H9 (cell line): ENCODE measurements at regions not wholly inside any gene's neighbourhood (a gene's known extent, or its start where the extent isn't known, plus 50 kb on each side); places are given as distances from the start of the nearest gene placed in this dataset.

Experiments used
- DNase-seq: peaks from one replicate; pipeline ENCODE4 v3.0.0-alpha.2; 2017
- H2AFZ ChIP-seq: one replicate; pipeline ENCODE4 v1.6.1; 2013; ENCODE audit warnings: mild to moderate bottlenecking, low read length, control low read depth, moderate library complexity
- H2AK5ac ChIP-seq: 2 replicates; pipeline ENCODE4 v1.6.1; 2013; ENCODE audit warnings: low read length, control low read depth, mixed read lengths; ENCODE audit not compliant: insufficient read length
- H2BK120ac ChIP-seq: one replicate; pipeline ENCODE4 v1.6.1; 2013; ENCODE audit warnings: low read depth, mild to moderate bottlenecking, low read length, control low read depth, inconsistent platforms; ENCODE audit not compliant: poor library complexity, severe bottlenecking
- H2BK12ac ChIP-seq: 2 replicates; pipeline ENCODE4 v1.6.1; 2013; ENCODE audit warnings: low read length, control low read depth, mixed read lengths, low read depth; ENCODE audit not compliant: insufficient read length
- H2BK15ac ChIP-seq: 2 replicates; pipeline ENCODE4 v1.6.1; 2013; ENCODE audit warnings: low read depth, low read length, control low read depth
- H2BK20ac ChIP-seq: one replicate; pipeline ENCODE4 v1.6.1; 2013; ENCODE audit warnings: low read depth, mild to moderate bottlenecking, low read length, control low read depth, inconsistent platforms; ENCODE audit not compliant: poor library complexity, severe bottlenecking
- H2BK5ac ChIP-seq: 2 replicates; pipeline ENCODE4 v1.6.1; 2013; ENCODE audit warnings: low read length, control low read depth, mixed read lengths; ENCODE audit not compliant: insufficient read length
- H3K14ac ChIP-seq: 2 replicates; pipeline ENCODE4 v1.6.1; 2013; ENCODE audit warnings: low read length, control low read depth; ENCODE audit not compliant: insufficient read depth
- H3K18ac ChIP-seq: 2 replicates; pipeline ENCODE4 v1.6.1; 2013; ENCODE audit warnings: low read depth, mild to moderate bottlenecking, mixed read lengths, low read length, control low read depth; ENCODE audit not compliant: insufficient read length
- H3K23ac ChIP-seq: 2 replicates; pipeline ENCODE4 v1.6.1; 2013; ENCODE audit warnings: low read length, control low read depth, mixed read lengths, low read depth; ENCODE audit not compliant: insufficient read length
- H3K23me2 ChIP-seq: 2 replicates; pipeline ENCODE4 v1.6.1; 2013; ENCODE audit warnings: low read depth, mild to moderate bottlenecking, mixed read lengths, low read length, control low read depth; ENCODE audit not compliant: insufficient read length, poor library complexity, severe bottlenecking
- H3K27ac ChIP-seq: 2 replicates; pipeline ENCODE4 v1.5.1; 2013; ENCODE audit warnings: low read length, control low read depth, mixed read lengths, low read depth; ENCODE audit not compliant: insufficient read length
- H3K27me3 ChIP-seq: 2 replicates; pipeline ENCODE4 v1.6.1; 2013; ENCODE audit warnings: low read length, control low read depth, inconsistent platforms; ENCODE audit not compliant: insufficient read depth
- H3K4ac ChIP-seq: 2 replicates; pipeline ENCODE4 v1.6.1; 2013; ENCODE audit warnings: low read depth, mild to moderate bottlenecking, control low read depth, inconsistent platforms, low read length, moderate library complexity
- H3K4me1 ChIP-seq: 2 replicates; pipeline ENCODE4 v1.6.1; 2013; ENCODE audit warnings: low read length, control low read depth, inconsistent platforms; ENCODE audit not compliant: insufficient read depth
- H3K4me2 ChIP-seq: 2 replicates; pipeline ENCODE4 v1.6.1; 2013; ENCODE audit warnings: low read length, control low read depth, mixed read lengths; ENCODE audit not compliant: insufficient read length, insufficient read depth
- H3K56ac ChIP-seq: 2 replicates; pipeline ENCODE4 v1.6.1; 2013; ENCODE audit warnings: low read depth, mild to moderate bottlenecking, mixed read lengths, low read length, control low read depth; ENCODE audit not compliant: insufficient read length
- H3K79me1 ChIP-seq: 2 replicates; pipeline ENCODE4 v1.6.1; 2013; ENCODE audit warnings: low read depth, mild to moderate bottlenecking, moderate library complexity, low read length, control low read depth, inconsistent platforms; ENCODE audit not compliant: insufficient read depth, poor library complexity, severe bottlenecking
- H3K79me2 ChIP-seq: 2 replicates; pipeline ENCODE4 v1.6.1; 2013; ENCODE audit warnings: low read length, control low read depth, inconsistent platforms; ENCODE audit not compliant: insufficient read depth
- H3K9ac ChIP-seq: 2 replicates; pipeline ENCODE4 v1.6.1; 2013; ENCODE audit warnings: low read length, control low read depth, mixed read lengths; ENCODE audit not compliant: insufficient read length; ENCODE audit errors: extremely low read depth
- H3K9me3 ChIP-seq: one replicate; pipeline ENCODE4 v1.6.1; 2013; ENCODE audit warnings: low read depth, low read length, inconsistent platforms; ENCODE audit not compliant: control insufficient read depth
- H3T11ph ChIP-seq: one replicate; pipeline ENCODE4 v1.6.1; 2013; ENCODE audit warnings: mild to moderate bottlenecking, low read length, control low read depth, inconsistent platforms
- H4K20me1 ChIP-seq: one replicate; pipeline ENCODE4 v1.6.1; 2013; ENCODE audit not compliant: control insufficient read depth, insufficient read length, insufficient read depth
- H4K5ac ChIP-seq: 2 replicates; pipeline ENCODE4 v1.6.1; 2013; ENCODE audit warnings: low read depth, mild to moderate bottlenecking, mixed read lengths, low read length, control low read depth; ENCODE audit not compliant: insufficient read length
- H4K8ac ChIP-seq: replicated peaks from 2 replicates; pipeline ENCODE4 v1.6.1; 2013; ENCODE audit warnings: low read length, control low read depth, mixed read lengths, low read depth; ENCODE audit not compliant: insufficient read length
- H4K91ac ChIP-seq: 2 replicates; pipeline ENCODE4 v1.6.1; 2013; ENCODE audit warnings: low read depth, mild to moderate bottlenecking, moderate library complexity, mixed read lengths, low read length, control low read depth; ENCODE audit not compliant: insufficient read length
- H3K27ac Mint-ChIP-seq, 3 experiments: 2 replicates in 2 of 3; 3 replicates in 1 of 3; pipeline ENCODE4 v1.8.0; 2020 to 2021; ENCODE audit warnings: mixed read lengths in 3 of 3, mild to moderate bottlenecking in 1 of 3, moderate library complexity in 1 of 3
- H3K27me3 Mint-ChIP-seq: 2 replicates; pipeline ENCODE4 v1.8.0; 2021; ENCODE audit warnings: low read depth, mild to moderate bottlenecking, moderate library complexity, mixed read lengths
- H3K36me3 Mint-ChIP-seq, 3 experiments: 2 replicates in 2 of 3; 3 replicates in 1 of 3; pipeline ENCODE4 v1.8.0; 2020 to 2021; ENCODE audit warnings: low read depth in 3 of 3, mixed read lengths in 3 of 3; ENCODE audit not compliant: insufficient read depth in 1 of 3
- H3K4me1 Mint-ChIP-seq, 2 experiments: 2 replicates each; pipeline ENCODE4 v1.8.0; 2020; ENCODE audit warnings: mixed read lengths in 2 of 2
- H3K4me3 Mint-ChIP-seq, 2 experiments: 2 replicates in 1 of 2; 3 replicates in 1 of 2; pipeline ENCODE4 v1.8.0; 2020 to 2021; ENCODE audit warnings: mild to moderate bottlenecking in 2 of 2, mixed read lengths in 2 of 2, moderate library complexity in 1 of 2
- H3K9me3 Mint-ChIP-seq, 2 experiments: 2 replicates in 1 of 2; 3 replicates in 1 of 2; pipeline ENCODE4 v1.8.0; 2020; ENCODE audit warnings: mild to moderate bottlenecking in 2 of 2, mixed read lengths in 2 of 2, moderate library complexity in 1 of 2
- CTCF ChIP-seq: fragments of 200-600 bp; sonication (generic); conservative IDR thresholded peaks from 3 replicates; pipeline ENCODE4 v1.8.0; 2021; ENCODE audit warnings: antibody characterized with exemption, mild to moderate bottlenecking
- WGBS: extraction: QIAGEN DNeasy Blood & Tissue Kit; methylation state at CpG from one replicate; pipeline ENCODE4 v1.1.7; 2013; ENCODE audit warnings: missing lambda C conversion rate, low lambda C conversion rate, mixed read lengths; ENCODE audit not compliant: insufficient read length; ENCODE audit errors: extremely low coverage; 5-methylcytosine and 5-hydroxymethylcytosine counted together

GRCh38 chr9:86768020-86768419 is 179.3 kb downstream of the GAS1 start:
- no peak overlapping the region for H2BK12ac ChIP-seq
- no peak overlapping the region for H3K56ac ChIP-seq
- H4K5ac ChIP-seq = no peak overlapping the region
- H3K4me1 ChIP-seq = no peaks in the 10 kb centered on the region; the same call in 1 of the 2 replicates
- no peaks in the 10 kb centered on the region for H4K20me1 ChIP-seq
- WGBS = no CpG with 5 or more reads among the region's 2 CpGs
- no peak overlapping the region for H3K9ac ChIP-seq
- no peaks in the 10 kb centered on the region for H3K79me2 ChIP-seq
- no peak overlapping the region for H4K8ac ChIP-seq
- H2AK5ac ChIP-seq = no peak overlapping the region
- no peak overlapping the region for H2BK15ac ChIP-seq
- no peak for TF ChIP-seq CTCF
- H3K23me2 ChIP-seq = no peaks in the 10 kb centered on the region
- H3K9me3 Mint-ChIP-seq = no peaks in the 10 kb centered on the region; a peak in 1 of 5 replicates
- H3K27me3 ChIP-seq = no peaks in the 10 kb centered on the region
- no peak overlapping the region for H3K14ac ChIP-seq
- H3K27ac Mint-ChIP-seq = no peak overlapping the region
- peaks cover 5% of the 10 kb centered on the region for H3K27me3 Mint-ChIP-seq
- no peak overlapping the region for H4K91ac ChIP-seq
- H2BK5ac ChIP-seq = no peak overlapping the region
- H3K36me3 Mint-ChIP-seq = no peaks in the 10 kb centered on the region
- DNase-seq = no peak
- H3T11ph ChIP-seq = no peak overlapping the region
- H2AFZ ChIP-seq = no peak overlapping the region
- H3K9me3 ChIP-seq = no peaks in the 10 kb centered on the region
- no peak overlapping the region for H3K4ac ChIP-seq
- no peaks in the 10 kb centered on the region for H3K79me1 ChIP-seq
- H3K23ac ChIP-seq = no peak overlapping the region
- no peak overlapping the region for H3K4me3 Mint-ChIP-seq
- peaks cover 5 to 8% of the 10 kb centered on the region in 2 experiments for H3K4me1 Mint-ChIP-seq
- no peak overlapping the region for H2BK120ac ChIP-seq
- H2BK20ac ChIP-seq = no peak overlapping the region
- H3K18ac ChIP-seq = no peak overlapping the region
- no peak overlapping the region for H3K27ac ChIP-seq
- H3K4me2 ChIP-seq = no peak overlapping the region
